Right renal cortex interstitium (tissue), 3 donors: ENCODE measurements at regions not wholly inside any gene's neighbourhood (a gene's known extent, or its start where the extent isn't known, plus 50 kb on each side); places are given as distances from the start of the nearest gene placed in this dataset.
A peak's percentile ranks its signal among the peaks of the same experiment; 100 is the strongest.
"Not testable (repeated sequence)": the region's sequence is repeated elsewhere in the genome, so short reads cannot be mapped to it uniquely, and the experiment has no call there.

Source experiments
- DNase-seq, 3 donors: peaks; one replicate each; pipeline ENCODE4 v3.0.0-alpha.2; 2013; ENCODE audit warnings: low read depth in 3 of 3, low spot score in 2 of 3

GRCh38 chr10:2401459-2401858 lies 664.1 kb upstream of the ADARB2 start:
- no peak for DNase-seq

GRCh38 chr10:2399482-2399881 lies 662.2 kb upstream of the ADARB2 start:
- no peak for DNase-seq

DNA sequence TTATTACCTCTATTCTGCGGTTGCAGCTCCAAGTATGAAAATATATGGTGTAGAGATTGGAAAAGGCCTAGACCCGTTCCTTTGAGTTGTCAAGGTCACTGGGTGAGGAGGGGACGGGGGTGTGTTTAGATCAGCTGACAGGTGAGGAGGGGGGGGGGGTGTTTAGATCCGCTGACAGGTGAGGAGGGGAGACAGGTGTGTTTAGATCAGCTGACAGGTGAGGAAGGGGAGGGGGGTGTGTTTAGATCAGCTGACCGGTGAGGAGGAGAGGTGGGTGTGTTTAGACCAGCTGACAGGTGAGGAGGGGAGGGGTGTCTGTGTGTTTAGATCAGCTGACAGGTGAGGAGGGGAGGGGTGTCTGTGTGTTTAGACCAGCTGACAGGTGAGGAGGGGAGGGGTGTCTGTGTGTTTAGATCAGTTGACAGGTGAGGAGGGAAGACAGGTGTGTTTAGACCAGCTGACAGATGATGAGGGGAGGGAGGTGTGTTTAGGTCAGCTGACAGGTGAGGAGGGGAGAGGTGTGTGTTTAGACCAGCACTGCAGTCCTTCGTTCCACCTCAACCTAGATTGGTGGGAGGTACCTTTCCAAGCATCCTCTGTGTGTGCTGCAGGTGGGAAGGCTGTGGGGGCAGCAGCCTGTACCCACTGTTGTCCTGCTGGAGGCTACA lies 655.0 kb upstream of the ADARB2 start:
- DNase-seq, result no peak

GRCh38 chr10:2387672-2388071 lies 650.3 kb upstream of the ADARB2 start:
- DNase-seq, result no peak

DNA sequence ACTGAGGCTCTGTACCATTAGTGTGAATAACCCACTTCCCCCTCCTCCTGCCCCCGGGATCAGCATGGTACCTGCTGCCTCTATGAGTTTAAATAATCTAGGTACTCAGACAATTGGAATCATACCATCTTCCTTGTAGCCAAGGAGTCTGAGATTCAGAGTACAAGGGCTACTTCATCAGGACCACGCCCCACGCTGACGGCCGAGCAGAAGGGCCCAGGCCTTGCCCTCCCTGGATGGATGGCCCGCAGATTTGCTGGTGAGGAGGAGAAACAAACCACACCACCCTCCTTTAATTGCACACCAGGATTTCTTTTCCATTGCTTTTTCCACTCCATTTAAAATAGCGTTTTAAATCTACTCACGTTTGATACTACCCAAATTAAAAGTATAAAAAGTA lies 649.9 kb upstream of the ADARB2 start:
- no peak for DNase-seq

- DNase-seq, result no peak
Observed at GRCh38 chr10:2380218-2380617, 642.9 kb upstream of the ADARB2 start.

DNA sequence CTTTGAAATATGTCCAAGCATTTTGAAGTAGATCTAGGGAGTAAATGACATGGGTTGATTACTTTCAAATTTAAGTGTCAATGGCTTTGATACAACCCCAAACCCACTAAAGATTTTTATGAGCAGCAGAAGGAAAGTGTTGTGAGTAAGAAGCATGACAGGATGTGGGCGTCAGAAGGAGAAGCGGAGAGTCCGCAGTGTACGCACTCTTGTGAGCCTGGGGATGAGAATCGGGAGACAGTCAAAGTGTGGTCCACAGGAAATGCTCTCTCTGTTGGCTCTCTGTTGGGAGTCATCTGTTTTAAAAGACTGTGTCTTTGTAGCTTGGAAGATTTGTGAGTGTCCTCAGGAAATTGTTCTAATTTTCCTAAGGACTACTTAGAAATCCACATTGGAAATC lies 629.8 kb upstream of the ADARB2 start:
- no peak for DNase-seq

DNA sequence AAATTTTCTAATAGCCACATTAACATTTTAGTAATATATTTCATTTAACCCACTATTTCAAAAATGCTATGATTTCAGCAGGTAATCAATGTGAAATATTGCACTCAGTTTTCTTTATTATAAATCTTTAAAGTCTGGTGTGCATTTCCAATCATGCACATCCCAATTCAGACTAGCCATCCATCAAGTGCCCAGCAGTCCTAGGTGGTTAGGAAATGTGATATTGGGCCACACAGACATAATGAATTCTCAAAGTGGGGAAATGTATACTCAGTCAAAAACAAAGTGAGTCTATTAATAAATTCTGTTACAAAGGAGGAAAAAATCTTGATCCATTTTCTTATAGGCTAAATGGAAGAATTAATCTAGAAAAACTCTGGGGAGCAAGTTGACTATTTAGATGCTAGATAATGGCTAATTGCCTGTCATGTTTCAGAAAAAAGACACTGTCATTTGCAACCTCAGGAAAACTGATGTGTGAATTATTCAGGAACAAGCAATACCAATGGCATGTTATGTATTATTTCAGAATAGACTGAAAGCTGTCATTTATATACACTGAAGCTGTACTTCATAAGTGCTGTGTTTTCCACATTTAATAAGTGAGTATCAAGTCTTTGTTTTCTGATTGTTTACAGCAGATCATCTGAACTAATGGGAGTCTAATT lies 629.1 kb upstream of the ADARB2 start:
- DNase-seq, result peak in 1 of 3 donors; percentile 2

DNA sequence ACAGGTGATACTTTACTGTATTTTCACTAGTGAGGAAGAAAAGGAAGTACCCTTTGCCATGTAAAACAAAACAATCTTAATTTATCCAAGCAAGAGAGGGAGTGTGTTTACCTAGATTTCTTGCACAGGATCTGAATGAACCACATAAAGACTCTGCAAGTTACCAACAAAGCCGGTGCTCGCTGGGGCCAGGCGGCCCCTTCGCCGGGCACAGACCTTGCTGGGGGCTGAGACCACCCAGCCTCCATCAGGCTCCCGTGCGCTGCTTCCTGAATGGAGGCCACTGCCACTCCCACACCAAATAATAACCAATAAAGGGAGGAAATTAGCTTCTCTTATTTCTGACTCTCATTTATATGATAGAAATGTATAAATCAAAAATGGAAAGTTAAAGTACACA lies 625.0 kb upstream of the ADARB2 start:
- no peak for DNase-seq

GRCh38 chr10:2358586-2358985 lies 621.3 kb upstream of the ADARB2 start:
- DNase-seq, result no peak

GRCh38 chr10:2356670-2357069 lies 619.3 kb upstream of the ADARB2 start:
- no peak for DNase-seq

DNA sequence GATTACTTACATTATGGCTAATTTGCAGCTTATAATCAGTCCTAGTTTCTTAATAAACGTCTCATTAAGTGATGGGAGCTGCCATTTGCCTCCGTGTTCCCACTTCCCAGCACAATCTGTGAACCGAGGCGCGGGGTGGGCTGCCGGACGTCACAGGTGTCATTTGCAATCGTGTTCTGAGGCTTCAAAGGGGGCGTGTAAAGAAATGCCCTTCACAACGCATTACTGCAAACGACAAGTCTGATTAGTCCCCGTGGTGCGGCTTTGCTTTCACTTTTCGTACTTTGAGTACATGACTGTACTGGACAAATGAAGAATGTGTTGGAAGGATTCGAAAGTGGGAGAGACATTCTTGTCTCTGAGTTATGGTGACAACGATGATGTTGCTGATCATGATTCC lies 614.2 kb upstream of the ADARB2 start:
- DNase-seq, result no peak

- no peak for DNase-seq
Observed at GRCh38 chr10:2342206-2342605, 604.9 kb upstream of the ADARB2 start.

DNA sequence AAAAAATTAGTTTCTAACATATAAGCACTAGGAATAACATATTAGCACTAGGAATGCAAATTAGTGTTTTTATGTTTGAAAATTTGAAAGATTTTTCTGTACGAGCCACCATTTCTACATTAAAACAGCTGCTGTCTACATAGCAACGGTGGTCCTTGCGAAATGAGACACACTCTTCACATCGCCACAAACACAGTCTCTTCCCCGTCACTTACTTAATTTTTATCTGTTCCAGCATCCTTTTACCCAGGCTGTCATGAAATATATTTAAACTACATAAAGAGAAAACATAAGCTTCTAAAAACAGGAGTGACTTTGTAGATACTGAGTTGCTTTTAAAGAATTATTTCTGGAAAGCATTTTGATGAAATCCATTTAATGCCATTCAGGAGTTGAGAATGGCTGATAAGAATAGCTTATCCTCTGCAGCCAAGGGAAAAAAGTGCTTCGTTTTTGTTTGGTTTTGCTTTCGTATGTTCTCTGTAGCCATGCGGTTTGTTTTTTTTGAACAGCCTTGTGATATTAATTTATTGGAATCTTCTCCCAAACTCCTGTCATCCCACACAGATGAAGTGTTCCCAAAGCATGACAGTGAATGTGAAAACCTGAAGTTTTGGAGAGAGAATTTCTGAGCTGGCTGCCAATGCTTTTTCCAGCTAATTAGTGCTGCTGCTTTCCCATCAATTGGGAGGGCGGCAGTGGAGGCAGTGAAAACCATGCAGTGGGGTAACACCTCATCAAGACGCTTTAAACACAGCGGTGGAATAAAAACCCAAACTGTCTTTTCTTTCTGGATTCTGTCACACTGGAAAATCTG lies 603.7 kb upstream of the ADARB2 start:
- DNase-seq, result no peak

DNA sequence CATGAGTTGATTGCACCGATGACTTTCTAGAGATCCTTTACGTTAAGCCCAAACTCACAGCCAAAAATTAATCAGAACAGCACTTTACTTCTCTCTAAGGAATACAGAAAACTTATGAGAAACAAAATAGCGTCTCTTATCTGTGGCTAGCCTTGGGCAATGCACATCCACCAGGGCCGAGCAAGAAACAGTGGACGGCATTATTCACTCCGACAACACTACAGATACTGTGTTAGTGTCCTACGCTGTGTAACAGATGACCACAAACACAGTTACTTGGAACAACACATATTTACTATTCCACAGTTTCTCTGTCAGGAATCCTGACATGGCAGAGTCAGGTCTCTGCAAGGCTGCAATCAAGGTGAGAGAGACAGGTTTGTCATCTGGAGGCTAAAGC lies 598.3 kb upstream of the ADARB2 start:
- no peak for DNase-seq

DNA sequence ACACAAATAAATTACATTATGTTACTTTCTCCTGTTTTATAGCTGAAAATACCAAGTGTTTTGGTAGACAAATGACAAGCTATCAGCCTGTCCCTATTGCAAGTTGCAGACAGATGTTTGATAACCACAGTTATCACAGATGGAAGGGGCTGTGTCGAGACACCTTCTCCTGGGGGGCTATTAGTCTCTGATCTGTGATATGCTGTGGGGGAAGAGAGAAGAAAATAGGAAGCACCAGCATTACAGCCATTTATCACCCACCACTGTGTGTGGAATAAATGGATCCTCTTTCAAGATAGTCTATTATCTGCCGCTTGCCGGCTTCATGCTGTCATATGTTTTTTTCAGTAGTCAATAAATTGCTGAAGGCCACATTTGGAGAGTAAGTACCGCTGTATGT lies 597.2 kb upstream of the ADARB2 start:
- no peak for DNase-seq

DNA sequence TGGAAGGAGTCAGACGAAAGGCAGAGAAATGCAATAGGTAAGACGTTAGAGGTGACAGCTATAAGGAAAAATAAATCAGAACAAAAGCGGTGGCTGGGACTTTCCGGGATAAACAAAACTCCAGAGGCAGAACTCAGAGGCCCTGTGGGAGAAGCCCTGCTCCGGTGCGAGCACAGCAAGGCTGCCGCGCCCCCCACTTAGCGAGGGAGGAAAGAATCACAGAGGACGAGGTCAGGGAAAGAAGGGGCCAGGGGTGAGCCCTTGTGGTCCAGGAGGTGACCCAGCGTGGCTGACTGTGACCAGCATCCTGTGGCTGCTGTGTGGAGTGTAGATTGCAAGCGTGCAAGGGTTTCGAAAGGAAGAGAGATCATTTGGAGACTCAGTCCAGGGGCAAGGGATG lies 591.8 kb upstream of the ADARB2 start:
- DNase-seq, result no peak

DNA sequence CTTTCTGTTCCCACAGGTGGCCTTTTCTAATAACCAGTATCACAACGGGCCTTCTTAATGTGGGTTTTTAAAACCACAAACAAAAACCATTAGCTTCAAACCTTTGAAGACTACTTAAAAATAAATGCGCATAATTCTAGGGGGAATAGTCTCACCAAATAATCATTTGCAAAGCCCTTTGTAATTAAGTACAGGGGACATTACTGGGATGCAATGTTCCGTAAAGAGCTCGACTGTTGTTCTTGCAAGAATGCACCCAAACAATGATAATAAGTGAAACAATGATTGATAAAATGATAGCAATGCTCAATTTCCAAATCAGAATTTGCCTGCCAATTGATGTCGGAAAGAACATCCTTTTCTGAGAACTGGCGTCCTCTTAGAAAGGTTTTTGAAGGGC lies 589.1 kb upstream of the ADARB2 start:
- DNase-seq, result no peak

DNA sequence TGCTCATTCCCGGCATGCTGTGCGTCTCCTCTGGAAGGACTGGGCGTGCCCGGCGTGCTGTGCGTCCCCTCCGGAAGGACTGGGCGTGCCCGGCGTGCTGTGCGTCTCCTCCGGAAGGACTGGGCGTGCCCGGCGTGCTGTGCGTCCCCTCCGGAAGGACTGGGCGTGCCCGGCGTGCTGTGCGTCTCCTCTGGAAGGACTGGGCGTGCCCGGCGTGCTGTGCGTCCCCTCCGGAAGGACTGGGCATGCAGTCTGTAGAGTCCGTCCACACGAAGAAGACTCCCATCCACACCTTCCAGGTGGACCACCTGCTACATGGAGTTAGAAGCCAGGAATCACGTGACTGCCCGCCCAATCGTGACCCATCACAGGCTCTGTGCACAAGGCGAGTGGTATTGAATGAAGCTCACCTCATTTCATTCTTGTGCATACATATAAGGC lies 577.7 kb upstream of the ADARB2 start:
- not testable (repeated sequence) for DNase-seq

DNA sequence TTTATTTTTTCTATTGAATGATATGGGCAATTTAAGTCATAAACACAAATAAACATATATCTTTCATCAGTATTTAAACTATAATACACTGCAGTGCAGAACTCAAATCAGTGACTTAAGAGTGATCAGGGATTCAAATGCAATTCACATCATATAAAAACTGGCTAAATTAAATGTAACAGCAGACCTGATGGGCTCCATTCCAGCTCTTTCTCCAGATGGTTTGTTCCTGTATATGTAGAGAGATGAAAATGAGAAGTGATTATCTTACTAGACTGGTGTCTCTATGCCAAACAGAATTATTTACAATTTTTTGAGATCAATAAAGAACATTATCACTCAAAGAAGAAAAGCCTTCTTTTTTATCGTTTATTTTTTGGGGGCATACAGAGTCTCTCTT lies 568.8 kb upstream of the ADARB2 start:
- DNase-seq, result no peak

DNA sequence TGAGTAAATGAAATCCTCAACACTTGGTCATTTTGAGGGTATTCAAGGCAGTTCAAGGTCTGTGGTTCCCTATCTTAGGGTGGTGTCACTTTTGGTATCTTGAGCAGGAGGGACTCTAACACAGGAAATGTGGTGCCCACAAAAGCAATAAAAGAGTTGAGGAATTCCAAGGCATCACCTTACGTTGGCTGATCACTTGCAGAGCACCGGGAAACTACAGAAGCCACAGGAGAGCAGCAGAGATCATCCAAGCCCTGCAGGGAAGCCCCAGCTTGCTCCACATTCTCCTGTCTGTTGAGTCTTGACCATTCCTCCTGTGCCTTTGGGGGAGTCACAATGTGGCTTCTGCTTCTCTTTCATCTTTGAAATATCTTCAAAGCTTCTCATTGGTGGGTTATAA lies 565.8 kb upstream of the ADARB2 start:
- DNase-seq, result no peak

DNA sequence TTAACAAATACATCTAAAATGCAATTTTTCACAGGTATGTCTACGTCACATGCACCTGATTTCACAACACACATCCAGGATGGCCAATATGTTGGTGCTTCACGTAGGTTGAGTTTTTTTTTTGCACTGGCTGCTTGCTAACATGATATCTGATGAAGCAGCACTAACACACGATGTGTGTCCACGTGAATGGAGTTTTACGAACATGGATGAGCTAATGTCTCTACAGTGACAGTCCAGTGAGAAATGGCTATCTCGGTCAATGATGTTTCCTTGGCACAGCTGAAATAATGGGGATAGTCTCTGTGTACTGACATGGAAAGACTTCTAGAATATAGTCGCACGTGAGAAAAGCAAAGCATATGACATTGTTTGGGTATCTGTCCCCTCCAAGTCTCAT lies 563.9 kb upstream of the ADARB2 start:
- no peak for DNase-seq
